Activated CD4-positive, CD25-positive, alpha-beta regulatory T cell treated with anti-CD3 and anti-CD28 coated beads, Interleukin-2, amount 50 U/mL, for 72 hours (primary cell): ENCODE measurements at regions not wholly inside any gene's neighbourhood (a gene's known extent, or its start where the extent isn't known, plus 50 kb on each side); places are given as distances from the start of the nearest gene placed in this dataset.
"Not testable (repeated sequence)": the region's sequence is repeated elsewhere in the genome, so short reads cannot be mapped to it uniquely, and the experiment has no call there.

Experiments used
- DNase-seq: peaks from one replicate; pipeline ENCODE4 v3.0.0; 2021

- DNase-seq: no peak
Measured at GRCh38 chr12:59122784-59123183, 202.5 kb upstream of the LRIG3 start.

DNA sequence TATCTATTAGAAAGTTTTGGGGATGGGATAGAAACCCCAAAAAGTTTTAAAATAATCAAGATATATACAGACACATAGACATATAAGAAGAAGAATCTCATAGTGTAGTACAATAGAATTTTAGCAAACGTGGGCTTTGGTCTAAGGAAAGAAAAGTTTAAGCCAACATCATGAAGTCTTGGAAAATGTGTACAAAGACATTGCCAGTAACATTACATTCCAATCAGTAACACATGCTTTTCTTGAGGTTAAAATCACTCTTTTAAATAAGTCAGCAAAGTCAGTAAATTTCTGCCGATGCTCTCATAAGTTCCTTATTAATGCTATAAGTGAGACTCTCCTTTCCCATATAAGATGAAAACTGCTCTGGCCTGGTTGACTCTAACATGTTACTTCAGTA is 201.1 kb upstream of the LRIG3 start:
- DNase-seq: no peak

DNA sequence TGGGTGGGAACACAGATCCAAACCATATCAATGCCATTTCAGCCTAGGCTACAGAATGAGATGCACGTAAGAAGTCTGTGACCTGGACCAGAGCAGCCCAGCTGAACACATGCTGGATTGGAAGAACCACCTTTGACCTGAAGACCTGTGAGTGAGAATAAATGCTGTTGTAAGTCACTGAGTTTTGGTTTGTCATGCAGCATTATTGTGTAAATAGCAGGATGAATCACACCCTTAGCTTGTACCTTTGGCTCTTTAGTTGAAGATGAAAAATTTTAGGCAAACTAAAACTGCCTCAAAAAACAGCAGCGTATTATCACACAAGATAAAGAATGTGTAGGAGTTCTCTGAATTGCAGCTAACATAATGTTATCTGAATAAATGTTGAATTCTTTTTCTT is 199.4 kb upstream of the LRIG3 start:
- no peak for DNase-seq

DNA sequence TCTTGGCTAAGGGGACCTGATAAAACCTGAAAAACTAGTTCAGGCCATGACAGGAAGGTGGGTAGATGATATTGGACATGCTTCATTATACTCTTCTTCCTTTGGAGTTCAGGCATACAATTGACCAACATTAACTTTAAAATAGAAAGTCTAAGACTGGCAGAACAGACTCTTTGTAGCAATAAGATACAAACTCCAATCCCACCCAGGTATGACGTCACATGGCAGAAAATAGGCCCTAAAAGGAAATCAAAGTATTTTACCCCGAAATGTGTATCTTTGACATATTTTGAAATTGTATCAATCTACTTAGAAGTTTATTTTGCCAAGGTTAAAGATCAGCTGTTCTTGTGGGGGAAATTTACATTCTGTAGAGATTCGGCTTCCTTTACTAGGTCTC is 198.1 kb upstream of the LRIG3 start:
- DNase-seq: no peak

GRCh38 chr12:59115995-59116394 is 195.7 kb upstream of the LRIG3 start:
- no peak for DNase-seq

GRCh38 chr12:59115526-59115925 is 195.2 kb upstream of the LRIG3 start:
- no peak for DNase-seq

DNA sequence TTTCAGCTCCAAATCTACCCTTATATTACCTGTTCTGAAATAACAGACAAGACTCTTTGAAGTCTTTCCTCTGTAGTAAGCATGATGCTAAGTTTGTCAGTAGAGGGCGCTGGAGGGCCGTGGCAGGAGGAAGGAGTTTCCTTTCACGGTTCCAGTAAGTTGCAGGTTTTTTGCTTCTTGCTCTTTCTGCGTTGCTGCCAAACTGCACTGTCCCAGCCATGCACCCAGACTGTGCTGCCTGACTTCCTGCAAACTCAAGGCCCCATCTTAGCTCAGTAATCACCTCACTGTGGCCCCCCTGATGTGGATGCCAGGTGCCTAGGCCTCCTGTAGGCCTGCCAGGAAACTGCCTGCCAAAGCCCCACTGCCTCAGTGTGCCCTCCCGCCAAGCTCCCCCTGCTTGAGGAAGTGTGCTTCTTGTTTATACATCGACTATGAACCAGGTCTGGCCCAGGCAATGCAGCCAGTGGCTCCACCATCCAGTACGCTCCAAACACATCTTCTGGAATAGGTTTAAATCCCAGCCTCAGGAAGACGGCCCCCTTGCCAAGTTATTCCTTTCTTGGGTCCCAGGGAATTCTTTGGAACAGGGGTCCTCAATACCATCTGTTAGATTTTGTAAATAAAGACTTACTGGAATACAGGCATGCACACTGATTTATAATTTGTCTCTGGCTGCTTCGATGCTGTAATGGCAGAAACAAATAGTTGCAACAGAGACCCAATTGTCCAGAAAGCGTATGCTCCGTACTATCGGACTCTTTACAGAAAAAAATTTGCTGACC is 193.7 kb upstream of the LRIG3 start:
- peak; percentile 37 for DNase-seq

DNA sequence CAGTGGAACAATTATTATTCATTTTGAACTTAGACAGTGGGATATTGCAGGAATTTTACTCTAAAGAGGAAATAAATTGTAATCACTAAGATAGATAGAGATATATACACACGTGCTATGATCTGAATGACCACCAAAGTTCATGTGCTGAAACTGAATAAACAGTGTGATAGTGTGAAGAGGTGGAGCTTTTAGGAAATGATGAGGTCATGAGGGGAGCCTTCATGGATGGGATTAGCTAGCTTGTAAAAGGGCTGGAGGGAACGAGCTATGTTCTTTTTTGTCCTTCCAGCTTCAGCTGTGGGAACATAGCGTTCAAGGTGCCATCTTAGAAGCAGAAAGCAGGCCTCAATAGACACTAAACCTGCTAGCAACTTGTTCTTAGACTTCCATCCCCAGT is 191.5 kb upstream of the LRIG3 start:
- DNase-seq: no peak

GRCh38 chr12:59108516-59108915 is 188.2 kb upstream of the LRIG3 start:
- not testable (repeated sequence) for DNase-seq

GRCh38 chr12:59100585-59100984 is 180.3 kb upstream of the LRIG3 start:
- no peak for DNase-seq

GRCh38 chr12:59097876-59098275 is 177.6 kb upstream of the LRIG3 start:
- DNase-seq: no peak

DNA sequence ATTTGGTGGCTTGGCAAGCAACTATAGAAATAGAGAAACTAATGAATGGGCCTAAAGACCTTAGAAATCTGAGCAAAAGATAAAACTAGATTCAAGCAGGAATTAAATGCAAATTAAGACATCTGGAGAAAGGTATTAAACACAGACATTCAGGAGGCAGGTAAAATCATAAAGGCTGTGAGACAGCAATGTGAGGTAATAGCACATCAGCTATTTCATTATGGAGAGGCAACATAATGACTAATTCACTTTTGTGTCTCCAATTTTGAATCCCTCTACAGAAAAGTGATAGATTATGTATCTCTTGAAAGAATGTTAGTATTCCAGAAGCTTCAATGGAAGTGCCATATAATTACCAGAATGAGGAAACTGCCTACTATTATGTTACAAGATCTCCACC is 175.9 kb upstream of the LRIG3 start:
- no peak for DNase-seq

- DNase-seq: no peak
Measured at GRCh38 chr12:59093073-59093772, 172.9 kb upstream of the LRIG3 start.

DNA sequence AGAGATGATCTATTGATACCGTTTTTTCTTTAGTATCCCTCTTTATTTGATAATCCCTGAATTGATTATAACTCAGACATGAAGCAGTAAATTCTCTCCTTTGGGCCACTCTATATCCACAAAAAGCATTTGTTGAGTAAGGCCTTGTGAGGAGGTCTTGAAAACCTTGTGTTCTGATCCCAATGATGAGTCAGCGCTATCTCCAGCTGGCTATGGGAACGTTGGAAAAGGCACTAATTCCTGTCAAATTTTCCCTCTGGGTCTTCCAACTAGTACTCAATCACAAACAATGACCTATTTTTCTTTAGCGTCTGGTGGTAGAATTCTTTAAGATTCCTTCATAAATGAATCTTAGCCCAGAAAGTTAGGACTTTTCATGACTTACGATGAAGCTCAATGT is 168.4 kb upstream of the LRIG3 start:
- no peak for DNase-seq

GRCh38 chr12:59087691-59088090 is 167.4 kb upstream of the LRIG3 start:
- DNase-seq: no peak

- no peak for DNase-seq
Measured at GRCh38 chr12:59087077-59087673, 166.9 kb upstream of the LRIG3 start.

- DNase-seq: no peak
Measured at GRCh38 chr12:59086126-59086525, 165.8 kb upstream of the LRIG3 start.

- no peak for DNase-seq
Measured at GRCh38 chr12:59085690-59086089, 165.4 kb upstream of the LRIG3 start.

- no peak for DNase-seq
Measured at GRCh38 chr12:59084511-59085375, 164.4 kb upstream of the LRIG3 start.

- no peak for DNase-seq
Measured at GRCh38 chr12:59082952-59083351, 162.6 kb upstream of the LRIG3 start.

GRCh38 chr12:59080101-59080500 is 159.8 kb upstream of the LRIG3 start:
- no peak for DNase-seq

DNA sequence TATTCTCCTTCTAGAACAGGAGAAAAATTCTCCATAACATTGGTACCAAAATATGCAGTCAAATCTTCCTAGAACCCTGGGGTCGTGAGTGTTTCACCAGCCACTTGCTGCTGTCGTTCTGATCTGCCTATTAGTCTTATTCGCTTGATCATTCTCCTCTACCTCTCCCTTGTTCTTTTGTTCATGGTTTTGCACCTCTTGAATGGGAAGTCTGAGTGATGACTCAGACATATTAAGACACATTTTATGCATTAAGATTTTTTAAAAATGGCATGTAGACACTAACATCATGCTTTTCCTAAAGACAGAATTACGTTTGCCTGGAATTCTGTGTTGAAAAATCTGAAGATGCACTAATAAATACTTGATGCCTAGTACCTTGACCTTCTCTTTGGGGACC is 159.2 kb upstream of the LRIG3 start:
- DNase-seq: no peak

- no peak for DNase-seq
Measured at GRCh38 chr12:59079002-59079401, 158.7 kb upstream of the LRIG3 start.
